WI38 (cell line): ENCODE measurements at regions not wholly inside any gene's neighbourhood (a gene's known extent, or its start where the extent isn't known, plus 50 kb on each side); places are given as distances from the start of the nearest gene placed in this dataset.
"Not testable (repeated sequence)": the region's sequence is repeated elsewhere in the genome, so short reads cannot be mapped to it uniquely, and the experiment has no call there.

ENCODE experiments used
- H3K4me3 ChIP-seq: 2 replicates; pipeline ENCODE4 v1.5.1; 2011; ENCODE audit warnings: low read depth, mild to moderate bottlenecking, control low read depth, low read length
- CTCF ChIP-seq: IDR thresholded peaks from 2 replicates; pipeline ENCODE4 v1.5.1; 2012; ENCODE audit warnings: low read depth, mild to moderate bottlenecking, control low read depth, low read length

GRCh38 chr12:125533434-125534029, 468.3 kb downstream of the AACS start:
- no peak for TF ChIP-seq CTCF
- no peak overlapping the region for H3K4me3 ChIP-seq

- H3K4me3 ChIP-seq: no peak overlapping the region
- no peak for TF ChIP-seq CTCF
Measured at GRCh38 chr12:125538401-125539199, 473.4 kb downstream of the AACS start.

- TF ChIP-seq CTCF: no peak
- no peak overlapping the region for H3K4me3 ChIP-seq
Measured at GRCh38 chr12:125540580-125541204, 475.5 kb downstream of the AACS start.

GRCh38 chr12:125544960-125545359, 479.7 kb downstream of the AACS start:
- no peak overlapping the region for H3K4me3 ChIP-seq
- no peak for TF ChIP-seq CTCF

GRCh38 chr12:125549171-125549570, 483.9 kb downstream of the AACS start:
- no peak overlapping the region for H3K4me3 ChIP-seq
- no peak for TF ChIP-seq CTCF

- no peak overlapping the region for H3K4me3 ChIP-seq
- TF ChIP-seq CTCF: 0 out of 2 replicates have a peak, but pooled peaks have one; percentile 20
Measured at GRCh38 chr12:125549836-125550235, 484.6 kb downstream of the AACS start.

GRCh38 chr12:125552295-125552694, 487.1 kb downstream of the AACS start:
- no peak overlapping the region for H3K4me3 ChIP-seq
- TF ChIP-seq CTCF: no peak

- H3K4me3 ChIP-seq: not testable (repeated sequence)
Measured at GRCh38 chr12:125561008-125561407, 495.8 kb downstream of the AACS start.
